Right lobe of liver (tissue), 4 donors: ENCODE measurements at regions not wholly inside any gene's neighbourhood (a gene's known extent, or its start where the extent isn't known, plus 50 kb on each side); places are given as distances from the start of the nearest gene placed in this dataset.

Experiments
- CTCF ChIP-seq, 4 donors: fragments of 200-600 bp in 3 of 4; fragments of 450-650 bp in 1 of 4; IDR thresholded peaks; one replicate each; pipeline versions ENCODE4 v1.5.1 to v1.8.0; 2016 to 2022; ENCODE audit warnings: antibody characterized with exemption in 4 of 4, mild to moderate bottlenecking in 2 of 4
- POLR2A ChIP-seq: fragments of 450-650 bp; IDR thresholded peaks from one replicate; pipeline ENCODE4 v1.6.1; 2017; ENCODE audit warnings: antibody characterized with exemption, mild to moderate bottlenecking
- donor health status: DM: no; HTN: no; CAD: no.
- donor health status: DM: no; HTN: no; CAD: no.
- donor health status: DM: no; HTN: yes; CAD: no.

DNA sequence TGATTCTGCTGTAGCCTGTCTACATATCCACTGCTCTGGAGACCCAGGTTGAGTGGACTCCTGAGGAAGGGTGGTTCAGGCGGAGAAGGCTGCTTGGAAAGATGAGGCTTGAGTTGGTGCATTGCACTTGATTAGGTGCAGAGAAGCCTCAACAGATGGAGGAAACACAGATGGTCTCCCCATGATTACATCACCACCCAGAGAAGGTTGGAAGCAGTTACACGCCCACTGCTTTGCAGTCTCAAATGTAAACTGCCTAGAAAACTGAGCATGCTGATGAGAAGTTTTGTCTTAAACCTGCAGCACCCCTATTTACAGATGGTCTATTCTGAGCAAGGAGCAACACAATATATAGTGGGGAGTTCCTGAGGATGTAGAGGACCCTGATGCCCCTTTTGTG, 266.6 kb downstream of the PIK3R1 start:
- TF ChIP-seq POLR2A (no peak), CTCF (IDR thresholded peaks at IDR 0.05) (no peak)
